Epithelial cell of proximal tubule (primary cell): ENCODE measurements at regions not wholly inside any gene's neighbourhood (a gene's known extent, or its start where the extent isn't known, plus 50 kb on each side); places are given as distances from the start of the nearest gene placed in this dataset.

ENCODE experiments used
- DNase-seq: peaks from one replicate; pipeline ENCODE4 v3.0.0-alpha.2; 2011; ENCODE audit warnings: low read depth
- H3K4me3 ChIP-seq: 2 replicates; pipeline ENCODE4 v1.5.1; 2011; ENCODE audit warnings: low read depth, mild to moderate bottlenecking, low read length
- CTCF ChIP-seq: conservative IDR thresholded peaks from 2 replicates; pipeline ENCODE4 v1.5.1; 2012; ENCODE audit warnings: low read depth, mild to moderate bottlenecking, low read length

- H3K4me3 ChIP-seq: no peak overlapping the region
- peak; percentile 10 for DNase-seq
- TF ChIP-seq CTCF: peak; percentile 45
These were observed 143.0 kb downstream of the SAMD5 start for GRCh38 chr6:147651249-147652063.

- no peak for TF ChIP-seq CTCF
- DNase-seq: no peak
- H3K4me3 ChIP-seq: no peak overlapping the region
These were observed 145.1 kb downstream of the SAMD5 start for GRCh38 chr6:147653631-147654030.

GRCh38 chr6:147654103-147654845 is 145.8 kb downstream of the SAMD5 start:
- no peak for DNase-seq
- H3K4me3 ChIP-seq: no peak overlapping the region
- no peak for TF ChIP-seq CTCF

- no peak for TF ChIP-seq CTCF
- no peak overlapping the region for H3K4me3 ChIP-seq
- no peak for DNase-seq
These were observed 152.1 kb downstream of the SAMD5 start for GRCh38 chr6:147660334-147661311.

GRCh38 chr6:147662646-147663045 is 154.2 kb downstream of the SAMD5 start:
- H3K4me3 ChIP-seq: no peak overlapping the region
- no peak for TF ChIP-seq CTCF
- DNase-seq: no peak

GRCh38 chr6:147664092-147664491 is 155.6 kb downstream of the SAMD5 start:
- TF ChIP-seq CTCF: no peak
- DNase-seq: no peak
- H3K4me3 ChIP-seq: no peak overlapping the region
